H1 (cell line): ENCODE measurements at regions not wholly inside any gene's neighbourhood (a gene's known extent, or its start where the extent isn't known, plus 50 kb on each side); places are given as distances from the start of the nearest gene placed in this dataset.

Source experiments
- CTCF ChIA-PET: fragments of 300-600 bp; sonication (Branson Sonifier 250); formaldehyde crosslinking; loops from one replicate; lab custom pipeline; 2021; ENCODE audit not compliant: partially characterized antibody; lab: Charles Lee
- POLR2A ChIA-PET: fragments of 300-600 bp; sonication (Branson Sonifier 250); formaldehyde crosslinking; loops from one replicate; lab custom pipeline; 2021; ENCODE audit warnings: inconsistent platforms; ENCODE audit not compliant: partially characterized antibody; lab: Charles Lee
- DNase-seq, 2 experiments: peaks; one replicate each; pipeline versions ENCODE4 v3.0.0 to v3.0.0-alpha.2; 2010 to 2022; ENCODE audit warnings: low spot score in 2 of 2, low read depth in 1 of 2, mixed read lengths in 1 of 2
- FAIRE-seq: peaks from 2 replicates; lab custom pipeline; 2011; peaks lifted over from hg19 to GRCh38; lab: Jason Lieb, UNC
- H2AFZ ChIP-seq: 2 replicates; pipeline ENCODE4 v1.8.1; 2012; ENCODE audit warnings: low read length, inconsistent platforms
- H2AK5ac ChIP-seq: 2 replicates; pipeline ENCODE4 v1.6.1; 2013; ENCODE audit warnings: low read depth, low read length
- H2BK120ac ChIP-seq: replicated peaks from 2 replicates; pipeline ENCODE3; 2013; ENCODE audit warnings: low read depth, low read length, inconsistent platforms
- H2BK12ac ChIP-seq: 2 replicates; pipeline ENCODE4 v1.6.1; 2013; ENCODE audit warnings: low read depth, low read length
- H2BK15ac ChIP-seq: 2 replicates; pipeline ENCODE4 v1.6.1; 2013; ENCODE audit warnings: low read length
- H2BK20ac ChIP-seq: 2 replicates; pipeline ENCODE4 v1.6.1; 2013; ENCODE audit warnings: low read length
- H2BK5ac ChIP-seq: 2 replicates; pipeline ENCODE4 v1.6.1; 2013; ENCODE audit warnings: low read depth, low read length
- H3K14ac ChIP-seq: 2 replicates; pipeline ENCODE4 v1.6.1; 2013; ENCODE audit warnings: inconsistent platforms; ENCODE audit not compliant: insufficient read length
- H3K18ac ChIP-seq: 2 replicates; pipeline ENCODE4 v1.6.1; 2013; ENCODE audit warnings: low read length; ENCODE audit errors: extremely low read depth
- H3K23ac ChIP-seq: 2 replicates; pipeline ENCODE4 v1.6.1; 2013; ENCODE audit warnings: inconsistent platforms; ENCODE audit not compliant: insufficient read length
- H3K23me2 ChIP-seq: 2 replicates; pipeline ENCODE4 v1.6.1; 2013; ENCODE audit warnings: low read depth, low read length
- H3K27ac ChIP-seq: 2 replicates; pipeline ENCODE4 v1.6.1; 2011; ENCODE audit warnings: low read depth, low read length, inconsistent platforms
- H3K27me3 ChIP-seq, 4 experiments: replicated peaks in 1 of 4; 1 replicate in 1 of 4; 2 replicates in 3 of 4; pipeline versions ENCODE4 v1.6.1 to v1.8.1; 2011 to 2013; ENCODE audit warnings: low read length in 3 of 4, mild to moderate bottlenecking in 3 of 4, inconsistent platforms in 2 of 4, mixed read lengths in 2 of 4, moderate library complexity in 1 of 4; ENCODE audit not compliant: control insufficient read depth in 3 of 4, insufficient read depth in 3 of 4; ENCODE audit errors: extremely low read depth in 1 of 4
- H3K36me3 ChIP-seq, 4 experiments: 2 replicates each; pipeline versions ENCODE4 v1.6.1 to v1.8.1; 2011 to 2013; ENCODE audit warnings: mild to moderate bottlenecking in 4 of 4, low read length in 3 of 4, moderate library complexity in 2 of 4, control low read depth in 1 of 4, inconsistent platforms in 1 of 4; ENCODE audit not compliant: insufficient read depth in 4 of 4, control insufficient read depth in 2 of 4
- H3K4ac ChIP-seq: replicated peaks from 2 replicates; pipeline ENCODE3; 2013; ENCODE audit warnings: low read length, low read depth, mixed read lengths, inconsistent platforms; ENCODE audit not compliant: insufficient read length
- H3K4me1 ChIP-seq, 4 experiments: replicated peaks in 1 of 4; 1 replicate in 1 of 4; 2 replicates in 3 of 4; pipeline versions ENCODE4 v1.6.1 to v1.8.1; 2011 to 2013; ENCODE audit warnings: low read length in 3 of 4, inconsistent platforms in 2 of 4, mixed read lengths in 1 of 4; ENCODE audit not compliant: insufficient read depth in 4 of 4, control insufficient read depth in 3 of 4
- H3K4me2 ChIP-seq, 2 experiments: 2 replicates each; pipeline versions ENCODE4 v1.6.1 to v1.8.1; 2011 to 2013; ENCODE audit warnings: low read depth in 2 of 2, low read length in 2 of 2, control low read depth in 1 of 2, inconsistent platforms in 1 of 2, mild to moderate bottlenecking in 1 of 2; ENCODE audit not compliant: insufficient read depth in 1 of 2
- H3K4me3 ChIP-seq, 4 experiments: fragments of 200-600, 300-600 bp in 1 of 4; sonication (generic), shearing (Covaris generic), sonication (Bioruptor Twin) in 1 of 4; 2 replicates each; pipeline versions ENCODE4 v1.5.1 to v1.8.1; 2011 to 2016; ENCODE audit warnings: low read length in 4 of 4, low read depth in 3 of 4, control low read depth in 2 of 4, inconsistent platforms in 2 of 4, mild to moderate bottlenecking in 2 of 4, mixed read lengths in 1 of 4, moderate library complexity in 1 of 4; ENCODE audit not compliant: insufficient read depth in 2 of 4; ENCODE audit errors: extremely low read depth in 1 of 4
- H3K56ac ChIP-seq: replicated peaks from 2 replicates; pipeline ENCODE3; 2013; ENCODE audit warnings: low read depth, mild to moderate bottlenecking, mixed read lengths, low read length, inconsistent platforms; ENCODE audit not compliant: insufficient read length
- H3K79me1 ChIP-seq: 2 replicates; pipeline ENCODE4 v1.6.1; 2013; ENCODE audit warnings: low read depth, low read length, control low read depth
- H3K79me2 ChIP-seq, 2 experiments: 2 replicates each; pipeline versions ENCODE4 v1.6.1 to v1.8.1; 2012 to 2013; ENCODE audit warnings: low read length in 2 of 2, mild to moderate bottlenecking in 2 of 2, inconsistent platforms in 1 of 2; ENCODE audit not compliant: insufficient read depth in 2 of 2, control insufficient read depth in 1 of 2
- H3K9ac ChIP-seq, 4 experiments: replicated peaks in 1 of 4; 1 replicate in 1 of 4; 2 replicates in 3 of 4; pipeline versions ENCODE4 v1.6.1 to v1.8.1; 2011 to 2013; ENCODE audit warnings: low read depth in 3 of 4, low read length in 3 of 4, control low read depth in 2 of 4, mild to moderate bottlenecking in 2 of 4, moderate library complexity in 2 of 4, inconsistent platforms in 1 of 4; ENCODE audit errors: extremely low read depth in 1 of 4
- H3K9me3 ChIP-seq, 2 experiments: 2 replicates each; pipeline versions ENCODE4 v1.6.1 to v1.8.1; 2012 to 2013; ENCODE audit warnings: mild to moderate bottlenecking in 2 of 2, moderate library complexity in 2 of 2, control low read depth in 1 of 2, inconsistent platforms in 1 of 2, low read depth in 1 of 2, low read length in 1 of 2, mixed read lengths in 1 of 2; ENCODE audit not compliant: insufficient read depth in 2 of 2
- H4K20me1 ChIP-seq, 2 experiments: replicated peaks in 1 of 2; 2 replicates each; pipeline versions ENCODE3 to v1.8.1; 2011 to 2013; ENCODE audit warnings: inconsistent platforms in 2 of 2, low read length in 2 of 2, mild to moderate bottlenecking in 1 of 2; ENCODE audit not compliant: insufficient read depth in 2 of 2, control insufficient read depth in 1 of 2
- H4K5ac ChIP-seq: 2 replicates; pipeline ENCODE4 v1.6.1; 2013; ENCODE audit warnings: low read length, low read depth, mixed read lengths, inconsistent platforms; ENCODE audit not compliant: insufficient read length
- H4K8ac ChIP-seq: 2 replicates; pipeline ENCODE4 v1.8.0; 2013; ENCODE audit warnings: mild to moderate bottlenecking, moderate library complexity, low read length, inconsistent platforms; ENCODE audit not compliant: insufficient read depth; ENCODE audit errors: extremely low read depth
- H4K91ac ChIP-seq: replicated peaks from 2 replicates; pipeline ENCODE3; 2013; ENCODE audit warnings: low read length, mixed read lengths, inconsistent platforms; ENCODE audit not compliant: insufficient read length
- CBX8 ChIP-seq: fragments of 300-800, 300-1000 bp; sonication (generic); IDR thresholded peaks from 2 replicates; pipeline ENCODE4 v1.7.1; 2016; ENCODE audit warnings: low read depth, low read length, borderline replicate concordance
- CREB1 ChIP-seq: IDR thresholded peaks from 2 replicates; pipeline ENCODE4 v1.6.1; 2012; ENCODE audit warnings: inconsistent platforms
- EZH2 ChIP-seq: fragments of 200-600 bp; sonication (generic); IDR thresholded peaks from 2 replicates; pipeline ENCODE4 v1.7.1; 2012; ENCODE audit warnings: low read depth, mild to moderate bottlenecking, moderate library complexity, low read length, inconsistent platforms; ENCODE audit not compliant: severe bottlenecking
- MAFK ChIP-seq: IDR thresholded peaks from 2 replicates; pipeline ENCODE4 v1.6.1; 2012; ENCODE audit warnings: low read depth, mild to moderate bottlenecking, improper control_type of control experiment, low read length
- PHF8 ChIP-seq: fragments of 200-600 bp; sonication (generic); conservative IDR thresholded peaks from 2 replicates; pipeline ENCODE4 v1.7.1; 2012; ENCODE audit warnings: low read depth, mild to moderate bottlenecking, inconsistent platforms, low read length, moderate library complexity
- POLR2A ChIP-seq, 2 experiments: IDR thresholded peaks; 1 replicate in 1 of 2; 2 replicates in 1 of 2; pipeline ENCODE4 v1.6.1; 2011; ENCODE audit warnings: low read depth in 2 of 2, low read length in 2 of 2, mild to moderate bottlenecking in 2 of 2; ENCODE audit errors: control extremely low read depth in 1 of 2
- POU5F1 ChIP-seq: IDR thresholded peaks from 2 replicates; pipeline ENCODE4 v1.6.1; 2011; ENCODE audit warnings: low read depth, mild to moderate bottlenecking, low read length, moderate library complexity
- RBBP5 ChIP-seq: IDR thresholded peaks from 2 replicates; pipeline ENCODE4 v1.7.1; 2012; ENCODE audit warnings: low read depth, mild to moderate bottlenecking, inconsistent platforms, low read length, moderate library complexity, borderline replicate concordance
- SIX5 ChIP-seq: IDR thresholded peaks from 2 replicates; pipeline ENCODE4 v1.6.1; 2011; ENCODE audit warnings: mild to moderate bottlenecking, low read depth, low read length
- SP1 ChIP-seq: IDR thresholded peaks from 2 replicates; pipeline ENCODE4 v1.6.1; 2011; ENCODE audit warnings: low read depth, low read length
- SP2 ChIP-seq: IDR thresholded peaks from 2 replicates; pipeline ENCODE4 v1.6.1; 2012; ENCODE audit warnings: mild to moderate bottlenecking, low read length, inconsistent platforms
- SUZ12 ChIP-seq: fragments of 200-600 bp; sonication (generic); IDR thresholded peaks from 2 replicates; pipeline ENCODE4 v1.6.1; 2012; ENCODE audit warnings: mild to moderate bottlenecking, inconsistent platforms, low read length, moderate library complexity, mixed read lengths
- WGBS, 2 experiments: shearing (Covaris generic) in 1 of 2; methylation state at CpG; one replicate each; pipeline versions ENCODE4 v1.1.6 to v1.1.7; 2013 to 2015; ENCODE audit warnings: low lambda C conversion rate in 2 of 2, mixed read lengths in 2 of 2, inconsistent platforms in 1 of 2, low coverage in 1 of 2, missing lambda C conversion rate in 1 of 2; ENCODE audit not compliant: insufficient replicate concordance in 2 of 2, insufficient coverage in 1 of 2, insufficient read length in 1 of 2; ENCODE audit errors: extremely low coverage in 1 of 2, missing lambda C conversion rate in 1 of 2; 5-methylcytosine and 5-hydroxymethylcytosine counted together
- TF ChIP-seq, protein P1 (sequence below), 3 experiments: IDR thresholded peaks; 1 replicate in 2 of 3; 2 replicates in 1 of 3; pipeline versions ENCODE4 v1.5.1 to v1.6.1; 2011; ENCODE audit warnings: low read length in 3 of 3, mild to moderate bottlenecking in 3 of 3, inconsistent platforms in 2 of 3, low read depth in 1 of 3, moderate library complexity in 1 of 3; ENCODE audit not compliant: insufficient read depth in 1 of 3; ENCODE audit errors: control extremely low read depth in 1 of 3

DNA sequence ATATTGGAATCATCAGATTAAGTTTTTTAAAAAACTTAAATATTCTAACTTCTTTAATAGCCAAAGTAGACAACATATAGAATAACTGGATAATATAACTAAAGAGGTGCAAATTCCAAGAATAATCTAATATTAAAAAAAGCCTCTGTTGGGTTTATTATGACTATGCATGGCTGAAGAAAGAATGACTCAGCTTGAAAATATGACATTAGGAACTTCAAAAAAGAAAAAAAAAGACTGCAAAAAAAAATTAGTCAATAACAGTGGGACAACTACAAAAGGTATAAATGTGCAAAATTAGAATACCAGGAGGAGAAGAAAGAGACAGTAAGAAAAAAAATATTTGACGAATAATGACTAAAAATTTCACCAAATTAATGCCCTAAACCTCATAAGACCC, 1178.0 kb downstream of the JRKL start:
- H3K79me1 ChIP-seq, result no peaks in the 10 kb centered on the region
- no peak overlapping the region for H3K23ac ChIP-seq
- no peak overlapping the region for H3K4me2 ChIP-seq
- H2BK5ac ChIP-seq, result no peak overlapping the region
- no peaks in the 10 kb centered on the region for H3K23me2 ChIP-seq
- no peak overlapping the region for H3K18ac ChIP-seq
- ChIA-PET CTCF (no interaction called here), POLR2A (no interaction called here)
- FAIRE-seq, result no peak
- no peak overlapping the region for H2AFZ ChIP-seq
- H3K4ac ChIP-seq, result no peak overlapping the region
- no peak overlapping the region for H2BK120ac ChIP-seq
- no peak overlapping the region for H2BK15ac ChIP-seq
- peaks cover 6 to 8% of the 10 kb centered on the region in 2 experiments; a peak in 3 of 4 replicates for H3K9me3 ChIP-seq
- no peak overlapping the region for H3K27ac ChIP-seq
- no peaks in the 10 kb centered on the region for H3K4me1 ChIP-seq
- H4K5ac ChIP-seq, result no peak overlapping the region
- no peaks in the 10 kb centered on the region for H3K79me2 ChIP-seq
- no peak overlapping the region for H2BK12ac ChIP-seq
- H4K8ac ChIP-seq, result no peak overlapping the region
- H4K20me1 ChIP-seq, result no peaks in the 10 kb centered on the region
- no peak overlapping the region for H3K14ac ChIP-seq
- H2AK5ac ChIP-seq, result no peak overlapping the region
- H3K9ac ChIP-seq, result no peak overlapping the region
- no peaks in the 10 kb centered on the region for H3K36me3 ChIP-seq
- no peaks in the 10 kb centered on the region for H3K27me3 ChIP-seq
- no peak overlapping the region for H3K56ac ChIP-seq
- no peak overlapping the region for H4K91ac ChIP-seq
- no peak for DNase-seq
- 92% methylated on average over 1 of the region's 1 CpG; no CpG with 5 or more reads in 1 of the 2 experiments for WGBS, 2 experiments
- no peak overlapping the region for H3K4me3 ChIP-seq
- no peak overlapping the region for H2BK20ac ChIP-seq
- TF ChIP-seq CBX8 (no peak), EZH2 (no peak), SP2 (no peak), RBBP5 (no peak), MAFK (no peak), SUZ12 (no peak), CREB1 (no peak), PHF8 (no peak), SIX5 (no peak), POU5F1 (no peak), SP1 (no peak), POLR2A (IDR thresholded peaks at IDR 0.05; ENCODE audit: control extremely low read depth in 1 of 2, low read depth in 2 of 2, low read length in 2 of 2) (no peak)
- TF ChIP-seq, protein P1, sequence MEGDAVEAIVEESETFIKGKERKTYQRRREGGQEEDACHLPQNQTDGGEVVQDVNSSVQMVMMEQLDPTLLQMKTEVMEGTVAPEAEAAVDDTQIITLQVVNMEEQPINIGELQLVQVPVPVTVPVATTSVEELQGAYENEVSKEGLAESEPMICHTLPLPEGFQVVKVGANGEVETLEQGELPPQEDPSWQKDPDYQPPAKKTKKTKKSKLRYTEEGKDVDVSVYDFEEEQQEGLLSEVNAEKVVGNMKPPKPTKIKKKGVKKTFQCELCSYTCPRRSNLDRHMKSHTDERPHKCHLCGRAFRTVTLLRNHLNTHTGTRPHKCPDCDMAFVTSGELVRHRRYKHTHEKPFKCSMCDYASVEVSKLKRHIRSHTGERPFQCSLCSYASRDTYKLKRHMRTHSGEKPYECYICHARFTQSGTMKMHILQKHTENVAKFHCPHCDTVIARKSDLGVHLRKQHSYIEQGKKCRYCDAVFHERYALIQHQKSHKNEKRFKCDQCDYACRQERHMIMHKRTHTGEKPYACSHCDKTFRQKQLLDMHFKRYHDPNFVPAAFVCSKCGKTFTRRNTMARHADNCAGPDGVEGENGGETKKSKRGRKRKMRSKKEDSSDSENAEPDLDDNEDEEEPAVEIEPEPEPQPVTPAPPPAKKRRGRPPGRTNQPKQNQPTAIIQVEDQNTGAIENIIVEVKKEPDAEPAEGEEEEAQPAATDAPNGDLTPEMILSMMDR (IDR thresholded peaks at IDR 0.05; ENCODE audit: control extremely low read depth in 1 of 3, insufficient read depth in 1 of 3, low read depth in 1 of 3, low read length in 3 of 3), result no peak
